Nucleus accumbens (tissue), 56 donors: ENCODE measurements at regions not wholly inside any gene's neighbourhood (a gene's known extent, or its start where the extent isn't known, plus 50 kb on each side); places are given as distances from the start of the nearest gene placed in this dataset.

Experiments used
- DNase-seq, 56 donors: peaks; one replicate each; lab custom pipeline; 2025; lab: John Stamatoyannopoulos, UW

DNA sequence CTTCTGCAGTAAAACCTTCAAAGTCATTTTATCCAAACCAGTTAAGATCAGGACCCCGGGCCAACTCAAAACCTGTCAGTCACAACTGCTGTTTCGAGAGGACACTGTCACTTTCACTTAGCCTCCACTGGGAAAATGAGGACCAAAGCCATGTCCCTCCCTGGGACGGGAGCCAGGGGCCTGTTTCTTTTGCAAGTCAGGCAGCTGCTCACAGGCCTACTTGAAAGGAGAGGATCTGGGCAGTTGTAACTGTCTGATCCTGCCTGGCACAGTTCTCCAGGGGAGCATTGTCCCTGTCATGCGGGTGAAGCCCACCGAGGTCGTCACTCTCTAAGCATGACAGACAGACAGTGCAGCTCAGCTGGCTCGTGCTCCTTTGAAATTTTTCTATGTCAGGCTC, 276.2 kb downstream of the NPIPA8 start:
- DNase-seq = peak in 1 of 56 donors; percentile 1

GRCh38 chr16:18059577-18059976, 277.0 kb downstream of the NPIPA8 start:
- DNase-seq = no peak

- no peak for DNase-seq
Observed at GRCh38 chr16:18059089-18059488, 277.4 kb downstream of the NPIPA8 start.

DNA sequence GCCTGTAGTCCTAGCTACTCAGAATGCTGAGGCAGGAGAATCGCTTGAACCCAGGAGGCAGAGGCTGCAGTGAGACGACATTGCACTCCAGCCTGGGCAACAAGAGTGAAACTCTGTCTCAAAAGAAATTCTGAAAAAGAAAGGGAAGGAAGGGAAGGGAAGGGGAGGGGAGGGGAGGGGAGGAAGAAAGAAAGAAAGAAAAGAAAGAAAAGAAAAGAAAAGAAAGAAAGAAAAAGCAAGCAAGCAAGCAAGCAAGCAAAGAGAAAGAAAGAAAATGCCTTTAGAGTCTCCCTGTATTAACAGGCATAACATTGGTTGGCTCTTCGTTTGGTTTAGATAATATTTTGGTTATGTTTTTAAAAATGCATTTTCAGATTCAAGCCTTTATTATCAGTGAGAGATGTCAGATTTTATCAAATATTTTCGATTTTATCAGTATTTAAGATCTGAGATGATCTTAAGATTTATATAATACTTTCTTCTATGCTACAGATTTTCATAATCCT, 281.1 kb downstream of the NPIPA8 start:
- DNase-seq = no peak

- no peak for DNase-seq
Observed at GRCh38 chr16:18050777-18051176, 285.8 kb downstream of the NPIPA8 start.

GRCh38 chr16:18050234-18050633, 286.3 kb downstream of the NPIPA8 start:
- DNase-seq = no peak

GRCh38 chr16:18049547-18050133, 286.9 kb downstream of the NPIPA8 start:
- DNase-seq = no peak

GRCh38 chr16:18048853-18049546, 287.5 kb downstream of the NPIPA8 start:
- DNase-seq = no peak

- DNase-seq = no peak
Observed at GRCh38 chr16:18047761-18048160, 288.8 kb downstream of the NPIPA8 start.

DNA sequence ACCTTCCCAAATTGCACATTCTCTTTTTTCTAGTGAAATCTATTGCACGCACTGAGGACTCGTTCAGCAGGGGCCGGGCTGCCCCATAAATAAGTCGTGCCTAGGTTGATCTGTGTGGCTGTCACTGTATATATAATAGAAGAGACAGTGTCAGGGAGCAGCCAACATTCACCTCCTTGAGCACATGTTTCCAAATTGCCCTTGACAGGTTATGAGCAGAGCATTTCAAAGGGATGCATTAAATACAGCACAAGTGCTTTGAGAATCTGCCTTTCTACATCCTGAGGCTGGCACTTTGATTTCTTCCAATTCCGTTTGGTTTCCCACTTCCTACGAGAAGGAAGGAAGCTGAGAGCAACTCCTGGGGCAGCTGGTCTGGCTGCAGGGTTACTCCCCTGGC, 291.2 kb downstream of the NPIPA8 start:
- no peak for DNase-seq

- no peak for DNase-seq
Observed at GRCh38 chr16:18041864-18042834, 294.4 kb downstream of the NPIPA8 start.

DNA sequence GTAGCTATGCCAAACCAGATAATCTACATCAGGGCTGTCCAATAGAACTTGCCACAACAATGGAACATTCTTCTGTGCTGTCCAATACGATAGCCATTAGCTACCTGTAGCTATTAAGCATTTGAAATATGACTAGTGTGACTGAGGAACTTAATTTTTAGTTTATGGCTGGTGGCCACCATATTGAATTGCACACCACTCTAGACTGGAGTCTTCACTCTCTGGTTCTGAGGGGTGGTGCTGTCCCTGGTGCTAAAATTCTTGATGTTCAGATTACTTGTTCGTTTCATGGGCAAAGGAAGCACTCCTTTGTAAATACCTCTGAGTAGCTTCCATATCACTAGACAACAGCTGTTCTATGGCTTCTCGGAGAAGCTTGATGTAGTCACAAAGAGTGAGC, 296.6 kb downstream of the NPIPA8 start:
- DNase-seq = no peak

GRCh38 chr16:18037051-18037450, 299.5 kb downstream of the NPIPA8 start:
- DNase-seq = no peak

- no peak for DNase-seq
Observed at GRCh38 chr16:18024611-18025010, 311.9 kb downstream of the NPIPA8 start.

DNA sequence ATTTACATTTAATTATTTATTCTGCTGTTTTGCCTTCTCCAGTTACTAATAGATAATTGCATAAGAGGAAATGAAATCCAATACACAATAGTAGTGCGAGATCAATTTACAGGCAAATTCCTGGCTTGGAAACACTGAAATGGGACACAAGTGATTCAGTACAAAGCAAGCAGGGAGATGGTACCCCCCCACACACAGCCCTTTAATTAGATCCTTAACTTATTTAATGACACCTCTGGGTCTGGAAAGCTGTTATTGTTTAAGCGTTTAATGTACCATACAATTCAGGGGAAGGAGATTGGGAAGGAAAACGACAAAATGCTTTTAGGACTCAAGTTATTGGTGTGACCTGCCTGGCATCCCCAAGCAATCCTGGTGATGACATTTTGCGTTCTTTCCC, 318.2 kb downstream of the NPIPA8 start:
- DNase-seq = no peak

GRCh38 chr16:18013863-18014262, 322.7 kb downstream of the NPIPA8 start:
- no peak for DNase-seq

- no peak for DNase-seq
Observed at GRCh38 chr16:18008356-18008755, 328.2 kb downstream of the NPIPA8 start.

- no peak for DNase-seq
Observed at GRCh38 chr16:18003033-18003432, 333.5 kb downstream of the NPIPA8 start.

DNA sequence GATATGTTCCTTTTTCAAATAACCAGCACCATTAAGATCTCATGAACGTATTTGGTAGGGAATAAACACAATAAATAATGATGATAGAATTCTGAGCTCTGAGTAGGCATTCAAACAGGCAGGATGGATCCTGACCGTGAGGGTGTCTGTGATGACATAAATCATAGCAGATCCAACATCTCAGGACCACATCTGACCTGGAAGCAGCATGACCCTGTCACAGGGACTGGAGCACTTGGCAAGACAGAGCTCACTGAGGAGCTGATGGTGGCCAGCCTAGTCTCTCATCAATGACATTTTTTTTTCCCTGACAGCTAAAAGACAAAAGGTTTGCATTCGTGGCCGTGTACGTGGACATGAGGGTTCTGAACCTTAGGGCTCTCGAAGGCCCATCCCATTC, 337.5 kb downstream of the NPIPA8 start:
- DNase-seq = no peak

- no peak for DNase-seq
Observed at GRCh38 chr16:17998550-17998949, 338.0 kb downstream of the NPIPA8 start.

DNA sequence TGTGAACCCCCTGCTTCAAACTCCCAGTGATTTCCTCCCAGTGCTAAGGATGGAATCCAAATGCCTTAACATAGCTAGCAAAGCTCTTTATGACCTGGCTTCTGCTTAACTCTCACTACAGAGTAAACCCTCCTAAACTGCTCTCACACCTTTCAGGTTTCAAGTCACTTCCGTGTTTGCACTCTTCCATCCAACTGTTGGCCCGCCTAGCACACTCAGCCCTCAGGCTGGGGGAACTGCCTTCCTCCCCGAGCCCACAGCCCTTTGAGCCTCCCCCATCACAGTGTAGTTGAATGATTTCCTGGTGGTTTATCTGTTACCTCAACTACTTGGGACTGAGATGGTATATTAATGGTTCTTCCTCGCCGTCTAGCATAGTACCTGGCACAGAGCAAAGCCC, 342.5 kb downstream of the NPIPA8 start:
- no peak for DNase-seq
